ENCODE measurements at regions not wholly inside any gene's neighbourhood (a gene's known extent, or its start where the extent isn't known, plus 50 kb on each side); places are given as distances from the start of the nearest gene placed in this dataset.

DNA sequence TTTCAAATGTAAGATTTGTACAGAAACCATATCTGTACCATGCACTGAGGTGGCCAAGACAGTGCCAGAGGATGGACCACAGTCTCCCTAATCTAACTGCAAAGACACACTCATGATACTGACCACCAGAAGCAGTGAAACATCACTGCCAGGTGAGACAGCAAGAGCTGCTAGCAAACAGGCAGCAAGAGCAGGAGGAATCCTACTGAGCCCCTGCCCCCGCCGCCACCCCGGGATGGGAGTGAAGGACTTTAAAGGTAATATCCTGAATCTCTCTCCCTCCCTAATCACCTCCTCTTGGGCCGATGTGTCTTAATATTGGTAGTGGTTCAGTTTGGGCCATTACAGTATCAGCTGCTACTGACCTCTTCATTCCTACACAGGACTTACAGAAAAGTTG is 144.3 kb downstream of the XPNPEP1 start:
- TF ChIP-seq, protein P1, sequence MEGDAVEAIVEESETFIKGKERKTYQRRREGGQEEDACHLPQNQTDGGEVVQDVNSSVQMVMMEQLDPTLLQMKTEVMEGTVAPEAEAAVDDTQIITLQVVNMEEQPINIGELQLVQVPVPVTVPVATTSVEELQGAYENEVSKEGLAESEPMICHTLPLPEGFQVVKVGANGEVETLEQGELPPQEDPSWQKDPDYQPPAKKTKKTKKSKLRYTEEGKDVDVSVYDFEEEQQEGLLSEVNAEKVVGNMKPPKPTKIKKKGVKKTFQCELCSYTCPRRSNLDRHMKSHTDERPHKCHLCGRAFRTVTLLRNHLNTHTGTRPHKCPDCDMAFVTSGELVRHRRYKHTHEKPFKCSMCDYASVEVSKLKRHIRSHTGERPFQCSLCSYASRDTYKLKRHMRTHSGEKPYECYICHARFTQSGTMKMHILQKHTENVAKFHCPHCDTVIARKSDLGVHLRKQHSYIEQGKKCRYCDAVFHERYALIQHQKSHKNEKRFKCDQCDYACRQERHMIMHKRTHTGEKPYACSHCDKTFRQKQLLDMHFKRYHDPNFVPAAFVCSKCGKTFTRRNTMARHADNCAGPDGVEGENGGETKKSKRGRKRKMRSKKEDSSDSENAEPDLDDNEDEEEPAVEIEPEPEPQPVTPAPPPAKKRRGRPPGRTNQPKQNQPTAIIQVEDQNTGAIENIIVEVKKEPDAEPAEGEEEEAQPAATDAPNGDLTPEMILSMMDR (tag by site-specific recombination; IDR thresholded peaks at IDR 0.05): no peak
- no peak for TF ChIP-seq MYNN (tag by site-specific recombination; IDR thresholded peaks at IDR 0.05; ENCODE audit: borderline replicate concordance)
- TF ChIP-seq, protein P2, sequence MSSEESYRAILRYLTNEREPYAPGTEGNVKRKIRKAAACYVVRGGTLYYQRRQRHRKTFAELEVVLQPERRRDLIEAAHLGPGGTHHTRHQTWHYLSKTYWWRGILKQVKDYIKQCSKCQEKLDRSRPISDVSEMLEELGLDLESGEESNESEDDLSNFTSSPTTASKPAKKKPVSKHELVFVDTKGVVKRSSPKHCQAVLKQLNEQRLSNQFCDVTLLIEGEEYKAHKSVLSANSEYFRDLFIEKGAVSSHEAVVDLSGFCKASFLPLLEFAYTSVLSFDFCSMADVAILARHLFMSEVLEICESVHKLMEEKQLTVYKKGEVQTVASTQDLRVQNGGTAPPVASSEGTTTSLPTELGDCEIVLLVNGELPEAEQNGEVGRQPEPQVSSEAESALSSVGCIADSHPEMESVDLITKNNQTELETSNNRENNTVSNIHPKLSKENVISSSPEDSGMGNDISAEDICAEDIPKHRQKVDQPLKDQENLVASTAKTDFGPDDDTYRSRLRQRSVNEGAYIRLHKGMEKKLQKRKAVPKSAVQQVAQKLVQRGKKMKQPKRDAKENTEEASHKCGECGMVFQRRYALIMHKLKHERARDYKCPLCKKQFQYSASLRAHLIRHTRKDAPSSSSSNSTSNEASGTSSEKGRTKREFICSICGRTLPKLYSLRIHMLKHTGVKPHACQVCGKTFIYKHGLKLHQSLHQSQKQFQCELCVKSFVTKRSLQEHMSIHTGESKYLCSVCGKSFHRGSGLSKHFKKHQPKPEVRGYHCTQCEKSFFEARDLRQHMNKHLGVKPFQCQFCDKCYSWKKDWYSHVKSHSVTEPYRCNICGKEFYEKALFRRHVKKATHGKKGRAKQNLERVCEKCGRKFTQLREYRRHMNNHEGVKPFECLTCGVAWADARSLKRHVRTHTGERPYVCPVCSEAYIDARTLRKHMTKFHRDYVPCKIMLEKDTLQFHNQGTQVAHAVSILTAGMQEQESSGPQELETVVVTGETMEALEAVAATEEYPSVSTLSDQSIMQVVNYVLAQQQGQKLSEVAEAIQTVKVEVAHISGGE (tag by site-specific recombination; conservative IDR thresholded peaks at IDR 0.05; ENCODE audit: low read depth): no peak
- TF ChIP-seq ZNF274 (IDR thresholded peaks at IDR 0.05; ENCODE audit: low read length): no peak
- TF ChIP-seq ZNF274 (tag by site-specific recombination; IDR thresholded peaks at IDR 0.05; ENCODE audit: borderline replicate concordance): no peak
- no peak for TF ChIP-seq ZBTB1 (tag by site-specific recombination; IDR thresholded peaks at IDR 0.05)
- TF ChIP-seq ZBTB21 (tag by site-specific recombination; IDR thresholded peaks at IDR 0.05): no peak
- TF ChIP-seq, protein P3, sequence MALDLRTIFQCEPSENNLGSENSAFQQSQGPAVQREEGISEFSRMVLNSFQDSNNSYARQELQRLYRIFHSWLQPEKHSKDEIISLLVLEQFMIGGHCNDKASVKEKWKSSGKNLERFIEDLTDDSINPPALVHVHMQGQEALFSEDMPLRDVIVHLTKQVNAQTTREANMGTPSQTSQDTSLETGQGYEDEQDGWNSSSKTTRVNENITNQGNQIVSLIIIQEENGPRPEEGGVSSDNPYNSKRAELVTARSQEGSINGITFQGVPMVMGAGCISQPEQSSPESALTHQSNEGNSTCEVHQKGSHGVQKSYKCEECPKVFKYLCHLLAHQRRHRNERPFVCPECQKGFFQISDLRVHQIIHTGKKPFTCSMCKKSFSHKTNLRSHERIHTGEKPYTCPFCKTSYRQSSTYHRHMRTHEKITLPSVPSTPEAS (tag by site-specific recombination; IDR thresholded peaks at IDR 0.05): no peak
- no peak for TF ChIP-seq ZNF426 (tag by site-specific recombination; IDR thresholded peaks at IDR 0.05)
